ENCODE measurements at regions not wholly inside any gene's neighbourhood (a gene's known extent, or its start where the extent isn't known, plus 50 kb on each side); places are given as distances from the start of the nearest gene placed in this dataset.

GRCh38 chr11:91470656-91471055 lies 754.0 kb upstream of the FAT3 start:
- TF ChIP-seq CTCF (tag by site-specific recombination; IDR thresholded peaks at IDR 0.05) (no peak), YY1 (tag by site-specific recombination; IDR thresholded peaks at IDR 0.05) (no peak), KLF16 (tag by site-specific recombination; IDR thresholded peaks at IDR 0.05) (no peak), PRDM10 (tag by site-specific recombination; IDR thresholded peaks at IDR 0.05) (no peak), ATF2 (tag by site-specific recombination; IDR thresholded peaks at IDR 0.05; ENCODE audit: low read depth) (no peak), ZNF664 (tag by site-specific recombination; IDR thresholded peaks at IDR 0.05) (no peak), ZBTB7A (tag by site-specific recombination; IDR thresholded peaks at IDR 0.05; ENCODE audit: low read depth) (no peak), PBX3 (CRISPR knock-in tag; IDR thresholded peaks at IDR 0.05) (no peak), HOXA7 (CRISPR knock-in tag; IDR thresholded peaks at IDR 0.05; ENCODE audit: borderline replicate concordance) (no peak), ZNF324 (tag by site-specific recombination; IDR thresholded peaks at IDR 0.05) (no peak), ZNF341 (tag by site-specific recombination; IDR thresholded peaks at IDR 0.05; ENCODE audit: low read depth) (no peak), ZNF23 (tag by site-specific recombination; IDR thresholded peaks at IDR 0.05; ENCODE audit: borderline replicate concordance) (no peak)
